Mucosa of descending colon (tissue), 3 donors: ENCODE measurements at regions not wholly inside any gene's neighbourhood (a gene's known extent, or its start where the extent isn't known, plus 50 kb on each side); places are given as distances from the start of the nearest gene placed in this dataset.

ENCODE experiments used
- ATAC-seq: fragments of 200-7000 bp; cut with Tn5 transposase; one replicate; pipeline ENCODE4 v1.9.1; 2020; ENCODE audit warnings: mild to moderate bottlenecking, moderate library complexity
- DNase-seq, 3 donors: peaks; one replicate each; pipeline ENCODE4 v3.0.0-alpha.2; 2020
- H3K36me3 ChIP-seq: fragments of 200-600 bp; one replicate; pipeline ENCODE4 v1.8.0; 2021; ENCODE audit warnings: low read depth, mild to moderate bottlenecking
- H3K4me1 ChIP-seq: fragments of 200-600 bp; one replicate; pipeline ENCODE4 v1.8.0; 2021; ENCODE audit warnings: low read depth, mild to moderate bottlenecking
- H3K4me3 ChIP-seq: fragments of 200-600 bp; one replicate; pipeline ENCODE4 v1.8.0; 2021; ENCODE audit warnings: mild to moderate bottlenecking
- H3K9me3 ChIP-seq: fragments of 200-600 bp; one replicate; pipeline ENCODE4 v1.8.0; 2021; ENCODE audit warnings: mild to moderate bottlenecking
- intact Hi-C, 2 donors: fragments of 100-400 bp; cut with DNase I in 1 of 2; cut with micrococcal nuclease in 1 of 2; formaldehyde crosslinking; loops; one replicate each; pipeline versions ENCODE4 v1.11.0 to v1.11.1; 2022; cut with DNase I, micrococcal nuclease
- TF ChIP-seq, protein P1 (sequence below): fragments of 200-600 bp; IDR thresholded peaks from one replicate; pipeline ENCODE4 v1.8.0; 2022; ENCODE audit warnings: antibody characterized with exemption, mild to moderate bottlenecking
- donor health status: DM: no; HTN: no; CAD: no; lungs with moderate emphysema.
- donor health status: DM: no; HTN: no; CAD: no.
- donor health status: DM: no; HTN: yes; CAD: no.

- Histone ChIP-seq H3K36me3 (no peaks in the 10 kb centered on the region), H3K9me3 (no peaks in the 10 kb centered on the region), H3K4me3 (no peak overlapping the region), H3K4me1 (no peaks in the 10 kb centered on the region)
- TF ChIP-seq, protein P1, sequence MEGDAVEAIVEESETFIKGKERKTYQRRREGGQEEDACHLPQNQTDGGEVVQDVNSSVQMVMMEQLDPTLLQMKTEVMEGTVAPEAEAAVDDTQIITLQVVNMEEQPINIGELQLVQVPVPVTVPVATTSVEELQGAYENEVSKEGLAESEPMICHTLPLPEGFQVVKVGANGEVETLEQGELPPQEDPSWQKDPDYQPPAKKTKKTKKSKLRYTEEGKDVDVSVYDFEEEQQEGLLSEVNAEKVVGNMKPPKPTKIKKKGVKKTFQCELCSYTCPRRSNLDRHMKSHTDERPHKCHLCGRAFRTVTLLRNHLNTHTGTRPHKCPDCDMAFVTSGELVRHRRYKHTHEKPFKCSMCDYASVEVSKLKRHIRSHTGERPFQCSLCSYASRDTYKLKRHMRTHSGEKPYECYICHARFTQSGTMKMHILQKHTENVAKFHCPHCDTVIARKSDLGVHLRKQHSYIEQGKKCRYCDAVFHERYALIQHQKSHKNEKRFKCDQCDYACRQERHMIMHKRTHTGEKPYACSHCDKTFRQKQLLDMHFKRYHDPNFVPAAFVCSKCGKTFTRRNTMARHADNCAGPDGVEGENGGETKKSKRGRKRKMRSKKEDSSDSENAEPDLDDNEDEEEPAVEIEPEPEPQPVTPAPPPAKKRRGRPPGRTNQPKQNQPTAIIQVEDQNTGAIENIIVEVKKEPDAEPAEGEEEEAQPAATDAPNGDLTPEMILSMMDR = no peak
- intact Hi-C loops = no loop called here
- ATAC-seq (no peak), DNase-seq (no peak)
These were observed 393.2 kb downstream of the BCAT1 start for GRCh38 chr12:24555730-24556129.

GRCh38 chr12:24554612-24555295, 394.1 kb downstream of the BCAT1 start:
- Histone ChIP-seq H3K36me3 (no peaks in the 10 kb centered on the region), H3K9me3 (no peaks in the 10 kb centered on the region), H3K4me3 (no peak overlapping the region), H3K4me1 (no peaks in the 10 kb centered on the region)
- DNase-seq = no peak
- ATAC-seq = no peak
- TF ChIP-seq, protein P1 = no peak
- intact Hi-C loops = no loop called here

DNA sequence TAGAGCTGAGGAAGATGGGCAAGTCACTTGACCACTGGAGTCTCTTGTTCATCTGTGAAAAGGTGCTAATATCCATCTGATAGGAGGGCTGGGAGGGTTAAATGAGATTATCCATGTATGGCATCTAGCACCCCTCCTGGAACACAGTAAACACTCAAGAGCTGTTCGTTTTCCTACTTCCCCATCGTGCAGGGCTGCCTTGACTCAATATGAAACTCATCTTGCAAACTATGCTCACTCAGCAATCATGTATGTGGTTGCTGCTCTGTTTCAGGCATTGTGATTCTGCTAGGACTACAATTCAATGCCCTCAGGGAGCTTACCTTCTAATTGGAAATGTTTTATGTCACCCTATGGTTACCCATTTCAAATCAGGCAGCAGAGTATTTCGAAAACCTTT, 395.6 kb downstream of the BCAT1 start:
- intact Hi-C loops = no loop called here
- no peaks in the 10 kb centered on the region for H3K36me3 ChIP-seq
- no peaks in the 10 kb centered on the region for H3K4me1 ChIP-seq
- TF ChIP-seq, protein P1 = no peak
- H3K4me3 ChIP-seq = no peak overlapping the region
- no peaks in the 10 kb centered on the region for H3K9me3 ChIP-seq
- DNase-seq = no peak
- no peak for ATAC-seq

GRCh38 chr12:24551163-24551786, 397.6 kb downstream of the BCAT1 start:
- Histone ChIP-seq H3K4me1 (no peaks in the 10 kb centered on the region), H3K9me3 (no peaks in the 10 kb centered on the region), H3K36me3 (no peaks in the 10 kb centered on the region), H3K4me3 (no peak overlapping the region)
- TF ChIP-seq, protein P1 = no peak
- ATAC-seq (no peak), DNase-seq (no peak)
- intact Hi-C loops = no loop called here

- ATAC-seq (no peak), DNase-seq (no peak)
- Histone ChIP-seq H3K4me3 (no peak overlapping the region), H3K4me1 (no peaks in the 10 kb centered on the region), H3K9me3 (no peaks in the 10 kb centered on the region), H3K36me3 (no peaks in the 10 kb centered on the region)
- intact Hi-C loops = no loop called here
- TF ChIP-seq, protein P1 = no peak
These were observed 398.3 kb downstream of the BCAT1 start for GRCh38 chr12:24550609-24551008.
